DND-41 (cell line): ENCODE measurements at regions not wholly inside any gene's neighbourhood (a gene's known extent, or its start where the extent isn't known, plus 50 kb on each side); places are given as distances from the start of the nearest gene placed in this dataset.

Source experiments
- CTCF ChIP-seq: IDR thresholded peaks from 2 replicates; pipeline ENCODE4 v1.5.1; 2012; ENCODE audit warnings: borderline replicate concordance, low read length, moderate library complexity, mild to moderate bottlenecking; ENCODE audit not compliant: poor library complexity, severe bottlenecking; ENCODE audit errors: extremely low read depth
- EZH2 ChIP-seq: IDR thresholded peaks from 3 replicates; pipeline ENCODE4 v1.6.1; 2012; ENCODE audit warnings: borderline replicate concordance, low read depth, mild to moderate bottlenecking, moderate library complexity, low read length, inconsistent platforms; ENCODE audit not compliant: severe bottlenecking

- TF ChIP-seq CTCF: no peak
- no peak for TF ChIP-seq EZH2
Measured at GRCh38 chr5:26143259-26143658, 895.1 kb downstream of the CDH9 start.
